ENCODE measurements at regions not wholly inside any gene's neighbourhood (a gene's known extent, or its start where the extent isn't known, plus 50 kb on each side); places are given as distances from the start of the nearest gene placed in this dataset.

DNA sequence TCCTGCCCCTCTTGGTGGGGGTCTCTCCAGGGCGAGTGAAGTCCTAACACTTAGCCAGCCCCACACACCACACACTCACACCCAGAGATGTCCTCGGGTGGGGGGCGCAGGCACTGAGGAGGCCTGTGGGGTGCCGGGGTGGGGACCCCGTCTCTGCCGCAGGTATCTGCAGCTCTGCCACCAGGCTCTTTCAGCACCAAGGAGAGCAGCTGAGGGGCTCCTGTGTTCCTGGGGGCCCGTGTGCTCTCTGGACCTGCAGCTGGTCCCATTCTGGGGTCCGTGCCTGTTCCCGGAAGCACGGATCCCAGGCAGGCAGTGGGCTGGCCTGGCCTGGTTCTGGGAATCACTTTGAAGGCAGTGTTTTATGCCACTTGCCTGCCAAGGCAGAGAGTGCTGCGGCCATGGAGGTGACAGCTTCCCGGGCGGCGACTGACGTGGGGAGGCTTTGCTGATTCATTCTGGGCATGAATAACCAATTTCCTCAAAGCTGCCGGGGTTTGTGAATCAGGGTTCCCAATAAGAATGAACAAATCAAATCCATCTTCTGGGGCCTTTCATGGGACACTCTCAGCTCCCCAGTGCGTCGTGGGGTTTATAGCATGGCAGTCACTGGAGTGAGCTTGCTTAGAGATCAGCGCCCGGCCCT lies 54.4 kb upstream of the SLCO4A1 start:
- BruUV-seq (replicated peaks) = no TSS peak
- CTCF ChIA-PET = interaction anchor here (0.6 kb wide), 1 partner anchor 104 kb away, joined by 3 read pairs; no protein-coding TSS in a partner anchor
- SMC1A ChIA-PET (ENCODE audit: uncharacterized antibody, unreplicated experiment) = interaction anchor here (0.6 kb wide), 1 partner anchor 76 kb away, joined by 3 read pairs; no protein-coding TSS in a partner anchor

More for the DNA sequence above, 54.4 kb upstream of the SLCO4A1 start:
- intact Hi-C loops (cut with micrococcal nuclease; ENCODE audit: unreplicated experiment) (no loop called here), in situ Hi-C loops (cut with MboI) (no loop called here)
- Histone ChIP-seq H3K79me2 (ENCODE audit: control insufficient read depth, insufficient read depth, low read length) (no peaks in the 10 kb centered on the region), H3K4me3 (no peak overlapping the region), H2AFZ (ENCODE audit: control insufficient read depth, low read depth, low read length) (no peak overlapping the region), H3K9me3 (replicated peaks; ENCODE audit: control insufficient read depth, insufficient read depth, low read length) (no peaks in the 10 kb centered on the region), H3K4me1 (ENCODE audit: control insufficient read depth, insufficient read depth, low read length) (no peaks in the 10 kb centered on the region), H4K20me1 (ENCODE audit: control insufficient read depth, insufficient read depth) (no peaks in the 10 kb centered on the region), H3K9ac (ENCODE audit: control insufficient read depth, insufficient read depth, low read length) (no peak overlapping the region), H3K4me2 (ENCODE audit: control insufficient read depth, insufficient read depth) (no peak overlapping the region), H3K27me3 (replicated peaks in 1 of 2; ENCODE audit: control insufficient read depth in 2 of 2, insufficient read depth in 2 of 2, low read length in 1 of 2) (peaks cover 0 to 5% of the 10 kb centered on the region in 2 experiments; a peak in 3 of 4 replicates), H3K27ac (ENCODE audit: control insufficient read depth, insufficient read depth) (no peak overlapping the region), H3K36me3 (ENCODE audit: control insufficient read depth in 2 of 2, insufficient read depth in 2 of 2, low read length in 1 of 2) (no peaks in the 10 kb centered on the region)
- ChIA-PET POLR2A (no interaction called here), RAD21 (ENCODE audit: unreplicated experiment) (no interaction called here)
- ATAC-seq = no peak
- FAIRE-seq = no peak
- 17% methylated on average over 18 of the region's 20 CpGs for WGBS (ENCODE audit: insufficient coverage, insufficient replicate concordance, low lambda C conversion rate, missing lambda C conversion rate)
- DNase-seq (ENCODE audit: low read depth, low spot score) = no peak
- no peak for TF ChIP-seq RCOR1 (conservative IDR thresholded peaks at IDR 0.05; ENCODE audit: low read depth, low read length)
- TF ChIP-seq, protein P1, sequence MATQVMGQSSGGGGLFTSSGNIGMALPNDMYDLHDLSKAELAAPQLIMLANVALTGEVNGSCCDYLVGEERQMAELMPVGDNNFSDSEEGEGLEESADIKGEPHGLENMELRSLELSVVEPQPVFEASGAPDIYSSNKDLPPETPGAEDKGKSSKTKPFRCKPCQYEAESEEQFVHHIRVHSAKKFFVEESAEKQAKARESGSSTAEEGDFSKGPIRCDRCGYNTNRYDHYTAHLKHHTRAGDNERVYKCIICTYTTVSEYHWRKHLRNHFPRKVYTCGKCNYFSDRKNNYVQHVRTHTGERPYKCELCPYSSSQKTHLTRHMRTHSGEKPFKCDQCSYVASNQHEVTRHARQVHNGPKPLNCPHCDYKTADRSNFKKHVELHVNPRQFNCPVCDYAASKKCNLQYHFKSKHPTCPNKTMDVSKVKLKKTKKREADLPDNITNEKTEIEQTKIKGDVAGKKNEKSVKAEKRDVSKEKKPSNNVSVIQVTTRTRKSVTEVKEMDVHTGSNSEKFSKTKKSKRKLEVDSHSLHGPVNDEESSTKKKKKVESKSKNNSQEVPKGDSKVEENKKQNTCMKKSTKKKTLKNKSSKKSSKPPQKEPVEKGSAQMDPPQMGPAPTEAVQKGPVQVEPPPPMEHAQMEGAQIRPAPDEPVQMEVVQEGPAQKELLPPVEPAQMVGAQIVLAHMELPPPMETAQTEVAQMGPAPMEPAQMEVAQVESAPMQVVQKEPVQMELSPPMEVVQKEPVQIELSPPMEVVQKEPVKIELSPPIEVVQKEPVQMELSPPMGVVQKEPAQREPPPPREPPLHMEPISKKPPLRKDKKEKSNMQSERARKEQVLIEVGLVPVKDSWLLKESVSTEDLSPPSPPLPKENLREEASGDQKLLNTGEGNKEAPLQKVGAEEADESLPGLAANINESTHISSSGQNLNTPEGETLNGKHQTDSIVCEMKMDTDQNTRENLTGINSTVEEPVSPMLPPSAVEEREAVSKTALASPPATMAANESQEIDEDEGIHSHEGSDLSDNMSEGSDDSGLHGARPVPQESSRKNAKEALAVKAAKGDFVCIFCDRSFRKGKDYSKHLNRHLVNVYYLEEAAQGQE (IDR thresholded peaks at IDR 0.05; ENCODE audit: low read depth, low read length) = peak; percentile 81

All from GM12878 (cell line).